ENCODE measurements at regions not wholly inside any gene's neighbourhood (a gene's known extent, or its start where the extent isn't known, plus 50 kb on each side); places are given as distances from the start of the nearest gene placed in this dataset.

DNA sequence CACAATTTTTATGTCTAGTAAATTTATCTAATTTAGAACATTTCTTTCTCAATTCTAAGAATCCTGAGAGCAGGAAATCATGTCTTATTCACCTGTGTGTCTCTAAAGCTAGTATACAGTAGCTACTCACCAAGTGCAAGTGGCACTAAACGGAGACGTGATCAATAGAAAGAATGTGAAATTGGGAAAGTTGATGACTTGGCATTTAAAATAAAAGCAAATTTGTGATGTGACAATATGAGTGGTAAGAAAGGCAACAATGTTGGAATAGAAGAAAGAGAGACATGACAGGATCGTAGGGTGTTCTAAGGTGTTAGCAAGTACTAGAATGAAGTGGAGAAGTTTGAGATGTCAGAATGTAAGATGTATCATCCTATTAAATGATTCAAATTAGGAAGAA, 725.9 kb downstream of the BCKDHB start:
- TF ChIP-seq ZNF112 (tag by site-specific recombination; IDR thresholded peaks at IDR 0.05) (no peak), KLF1 (tag by site-specific recombination; IDR thresholded peaks at IDR 0.05) (no peak), ZNF335 (tag by site-specific recombination; conservative IDR thresholded peaks at IDR 0.05) (no peak), ZNF37A (tag by site-specific recombination; IDR thresholded peaks at IDR 0.05) (no peak), ZFP69B (tag by site-specific recombination; IDR thresholded peaks at IDR 0.05) (no peak), KLF9 (tag by site-specific recombination; IDR thresholded peaks at IDR 0.05; ENCODE audit: low read depth) (no peak)
- TF ChIP-seq, protein P1, sequence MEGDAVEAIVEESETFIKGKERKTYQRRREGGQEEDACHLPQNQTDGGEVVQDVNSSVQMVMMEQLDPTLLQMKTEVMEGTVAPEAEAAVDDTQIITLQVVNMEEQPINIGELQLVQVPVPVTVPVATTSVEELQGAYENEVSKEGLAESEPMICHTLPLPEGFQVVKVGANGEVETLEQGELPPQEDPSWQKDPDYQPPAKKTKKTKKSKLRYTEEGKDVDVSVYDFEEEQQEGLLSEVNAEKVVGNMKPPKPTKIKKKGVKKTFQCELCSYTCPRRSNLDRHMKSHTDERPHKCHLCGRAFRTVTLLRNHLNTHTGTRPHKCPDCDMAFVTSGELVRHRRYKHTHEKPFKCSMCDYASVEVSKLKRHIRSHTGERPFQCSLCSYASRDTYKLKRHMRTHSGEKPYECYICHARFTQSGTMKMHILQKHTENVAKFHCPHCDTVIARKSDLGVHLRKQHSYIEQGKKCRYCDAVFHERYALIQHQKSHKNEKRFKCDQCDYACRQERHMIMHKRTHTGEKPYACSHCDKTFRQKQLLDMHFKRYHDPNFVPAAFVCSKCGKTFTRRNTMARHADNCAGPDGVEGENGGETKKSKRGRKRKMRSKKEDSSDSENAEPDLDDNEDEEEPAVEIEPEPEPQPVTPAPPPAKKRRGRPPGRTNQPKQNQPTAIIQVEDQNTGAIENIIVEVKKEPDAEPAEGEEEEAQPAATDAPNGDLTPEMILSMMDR (tag by site-specific recombination; IDR thresholded peaks at IDR 0.05), result no peak
- TF ChIP-seq, protein P2, sequence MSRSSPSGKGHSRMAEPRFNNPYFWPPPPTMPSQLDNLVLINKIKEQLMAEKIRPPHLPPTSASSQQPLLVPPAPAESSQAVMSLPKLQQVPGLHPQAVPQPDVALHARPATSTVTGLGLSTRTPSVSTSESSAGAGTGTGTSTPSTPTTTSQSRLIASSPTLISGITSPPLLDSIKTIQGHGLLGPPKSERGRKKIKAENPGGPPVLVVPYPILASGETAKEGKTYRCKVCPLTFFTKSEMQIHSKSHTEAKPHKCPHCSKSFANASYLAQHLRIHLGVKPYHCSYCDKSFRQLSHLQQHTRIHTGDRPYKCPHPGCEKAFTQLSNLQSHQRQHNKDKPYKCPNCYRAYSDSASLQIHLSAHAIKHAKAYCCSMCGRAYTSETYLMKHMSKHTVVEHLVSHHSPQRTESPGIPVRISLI (tag by site-specific recombination; IDR thresholded peaks at IDR 0.05), result no peak
